ENCODE measurements at regions not wholly inside any gene's neighbourhood (a gene's known extent, or its start where the extent isn't known, plus 50 kb on each side); places are given as distances from the start of the nearest gene placed in this dataset.

- H3K9ac ChIP-seq (ENCODE audit: control insufficient read depth, extremely low read depth, insufficient read depth, low read length): no peak overlapping the region
- H3K9me1 ChIP-seq (ENCODE audit: control insufficient read depth, extremely low read depth, insufficient read depth, low read length): no peaks in the 10 kb centered on the region
- no peaks in the 10 kb centered on the region for H4K20me1 ChIP-seq (ENCODE audit: control insufficient read depth, extremely low read depth, insufficient read depth, low read length)
- TF ChIP-seq, protein P1, sequence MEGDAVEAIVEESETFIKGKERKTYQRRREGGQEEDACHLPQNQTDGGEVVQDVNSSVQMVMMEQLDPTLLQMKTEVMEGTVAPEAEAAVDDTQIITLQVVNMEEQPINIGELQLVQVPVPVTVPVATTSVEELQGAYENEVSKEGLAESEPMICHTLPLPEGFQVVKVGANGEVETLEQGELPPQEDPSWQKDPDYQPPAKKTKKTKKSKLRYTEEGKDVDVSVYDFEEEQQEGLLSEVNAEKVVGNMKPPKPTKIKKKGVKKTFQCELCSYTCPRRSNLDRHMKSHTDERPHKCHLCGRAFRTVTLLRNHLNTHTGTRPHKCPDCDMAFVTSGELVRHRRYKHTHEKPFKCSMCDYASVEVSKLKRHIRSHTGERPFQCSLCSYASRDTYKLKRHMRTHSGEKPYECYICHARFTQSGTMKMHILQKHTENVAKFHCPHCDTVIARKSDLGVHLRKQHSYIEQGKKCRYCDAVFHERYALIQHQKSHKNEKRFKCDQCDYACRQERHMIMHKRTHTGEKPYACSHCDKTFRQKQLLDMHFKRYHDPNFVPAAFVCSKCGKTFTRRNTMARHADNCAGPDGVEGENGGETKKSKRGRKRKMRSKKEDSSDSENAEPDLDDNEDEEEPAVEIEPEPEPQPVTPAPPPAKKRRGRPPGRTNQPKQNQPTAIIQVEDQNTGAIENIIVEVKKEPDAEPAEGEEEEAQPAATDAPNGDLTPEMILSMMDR (optimal IDR thresholded peaks at IDR 0.05 in 1 of 3, IDR thresholded peaks at IDR 0.05 in 1 of 3, conservative IDR thresholded peaks at IDR 0.05 in 1 of 3; ENCODE audit: extremely low read depth in 1 of 3, insufficient read depth in 2 of 3, low read length in 3 of 3): no peak
- TF ChIP-seq EZH2 (IDR thresholded peaks at IDR 0.05; ENCODE audit: low read length): no peak
- no peak overlapping the region for H3K4me2 ChIP-seq (ENCODE audit: control insufficient read depth, extremely low read depth, insufficient read depth, low read depth, low read length)
- no peaks in the 10 kb centered on the region for H3K4me1 ChIP-seq (ENCODE audit: control insufficient read depth, extremely low read depth, insufficient read depth, low read length)
- no peaks in the 10 kb centered on the region for H3K27me3 ChIP-seq (ENCODE audit: control insufficient read depth, extremely low read depth, insufficient read depth, low read length)
- FAIRE-seq: no peak
- no peak for DNase-seq (ENCODE audit: low read depth, low spot score)
- H2AFZ ChIP-seq (ENCODE audit: control insufficient read depth, low read length): no peak overlapping the region
- H3K4me3 ChIP-seq (ENCODE audit: control insufficient read depth in 2 of 3, extremely low read depth in 1 of 3, insufficient read depth in 2 of 3, low read depth in 1 of 3, low read length in 3 of 3): no peak overlapping the region
- no peaks in the 10 kb centered on the region for H3K79me2 ChIP-seq (ENCODE audit: control insufficient read depth, insufficient read depth, low read length)
- H3K27ac ChIP-seq (ENCODE audit: control insufficient read depth, insufficient read depth, low read length): no peak overlapping the region
- no peaks in the 10 kb centered on the region for H3K36me3 ChIP-seq (ENCODE audit: control insufficient read depth in 2 of 2, extremely low read depth in 1 of 2, insufficient read depth in 2 of 2, low read length in 2 of 2)
- H3K9me3 ChIP-seq (ENCODE audit: control insufficient read depth, low read depth, low read length): no peaks in the 10 kb centered on the region
- dilution Hi-C loops (cut with MboI; ENCODE audit: extremely low pct_ligation_motif_present, low sequenced_read_pairs): no loop called here
These were observed 610.9 kb upstream of the ALCAM start for GRCh38 chr3:104755791-104756190.

- FAIRE-seq: no peak
- dilution Hi-C loops (cut with MboI; ENCODE audit: extremely low pct_ligation_motif_present, low sequenced_read_pairs): no loop called here
- H3K36me3 ChIP-seq (ENCODE audit: control insufficient read depth in 2 of 2, extremely low read depth in 1 of 2, insufficient read depth in 2 of 2, low read length in 2 of 2): no peaks in the 10 kb centered on the region
- H3K9me3 ChIP-seq (ENCODE audit: control insufficient read depth, low read depth, low read length): no peaks in the 10 kb centered on the region
- no peaks in the 10 kb centered on the region for H3K9me1 ChIP-seq (ENCODE audit: control insufficient read depth, extremely low read depth, insufficient read depth, low read length)
- H3K9ac ChIP-seq (ENCODE audit: control insufficient read depth, extremely low read depth, insufficient read depth, low read length): no peak overlapping the region
- DNase-seq (ENCODE audit: low read depth, low spot score): no peak
- H4K20me1 ChIP-seq (ENCODE audit: control insufficient read depth, extremely low read depth, insufficient read depth, low read length): no peaks in the 10 kb centered on the region
- no peaks in the 10 kb centered on the region for H3K4me1 ChIP-seq (ENCODE audit: control insufficient read depth, extremely low read depth, insufficient read depth, low read length)
- no peaks in the 10 kb centered on the region for H3K79me2 ChIP-seq (ENCODE audit: control insufficient read depth, insufficient read depth, low read length)
- H2AFZ ChIP-seq (ENCODE audit: control insufficient read depth, low read length): no peak overlapping the region
- TF ChIP-seq EZH2 (IDR thresholded peaks at IDR 0.05; ENCODE audit: low read length): no peak
- no peak overlapping the region for H3K4me2 ChIP-seq (ENCODE audit: control insufficient read depth, extremely low read depth, insufficient read depth, low read depth, low read length)
- H3K27ac ChIP-seq (ENCODE audit: control insufficient read depth, insufficient read depth, low read length): no peak overlapping the region
- H3K27me3 ChIP-seq (ENCODE audit: control insufficient read depth, extremely low read depth, insufficient read depth, low read length): no peaks in the 10 kb centered on the region
- H3K4me3 ChIP-seq (ENCODE audit: control insufficient read depth in 2 of 3, extremely low read depth in 1 of 3, insufficient read depth in 2 of 3, low read depth in 1 of 3, low read length in 3 of 3): no peak overlapping the region
These were observed 603.7 kb upstream of the ALCAM start for GRCh38 chr3:104763007-104763406.

- FAIRE-seq (no peak), DNase-seq (ENCODE audit: low read depth, low spot score) (no peak)
- no peak overlapping the region for H3K4me3 ChIP-seq (ENCODE audit: control insufficient read depth in 2 of 3, extremely low read depth in 1 of 3, insufficient read depth in 2 of 3, low read depth in 1 of 3, low read length in 3 of 3)
- TF ChIP-seq EZH2 (IDR thresholded peaks at IDR 0.05; ENCODE audit: low read length): no peak
- TF ChIP-seq, protein P1 (optimal IDR thresholded peaks at IDR 0.05 in 1 of 3, IDR thresholded peaks at IDR 0.05 in 1 of 3, conservative IDR thresholded peaks at IDR 0.05 in 1 of 3; ENCODE audit: extremely low read depth in 1 of 3, insufficient read depth in 2 of 3, low read length in 3 of 3): no peak
- no peaks in the 10 kb centered on the region for H3K36me3 ChIP-seq (ENCODE audit: control insufficient read depth in 2 of 2, extremely low read depth in 1 of 2, insufficient read depth in 2 of 2, low read length in 2 of 2)
- no peak overlapping the region for H3K27ac ChIP-seq (ENCODE audit: control insufficient read depth, insufficient read depth, low read length)
- no peaks in the 10 kb centered on the region for H3K9me1 ChIP-seq (ENCODE audit: control insufficient read depth, extremely low read depth, insufficient read depth, low read length)
- no peak overlapping the region for H3K9ac ChIP-seq (ENCODE audit: control insufficient read depth, extremely low read depth, insufficient read depth, low read length)
- H3K27me3 ChIP-seq (ENCODE audit: control insufficient read depth, extremely low read depth, insufficient read depth, low read length): no peaks in the 10 kb centered on the region
- dilution Hi-C loops (cut with MboI; ENCODE audit: extremely low pct_ligation_motif_present, low sequenced_read_pairs): no loop called here
- no peaks in the 10 kb centered on the region for H3K9me3 ChIP-seq (ENCODE audit: control insufficient read depth, low read depth, low read length)
- H3K79me2 ChIP-seq (ENCODE audit: control insufficient read depth, insufficient read depth, low read length): no peaks in the 10 kb centered on the region
- no peaks in the 10 kb centered on the region for H4K20me1 ChIP-seq (ENCODE audit: control insufficient read depth, extremely low read depth, insufficient read depth, low read length)
- no peak overlapping the region for H3K4me2 ChIP-seq (ENCODE audit: control insufficient read depth, extremely low read depth, insufficient read depth, low read depth, low read length)
- no peaks in the 10 kb centered on the region for H3K4me1 ChIP-seq (ENCODE audit: control insufficient read depth, extremely low read depth, insufficient read depth, low read length)
- no peak overlapping the region for H2AFZ ChIP-seq (ENCODE audit: control insufficient read depth, low read length)
These were observed 602.2 kb upstream of the ALCAM start for GRCh38 chr3:104764496-104764895.
